GM13976 (cell line): ENCODE measurements at regions not wholly inside any gene's neighbourhood (a gene's known extent, or its start where the extent isn't known, plus 50 kb on each side); places are given as distances from the start of the nearest gene placed in this dataset.

Source experiments
- DNase-seq: peaks from one replicate; pipeline ENCODE4 v3.0.0; 2012; ENCODE audit warnings: low spot score
- in situ Hi-C: fragments of 300-500 bp; cut with MboI; formaldehyde crosslinking; loops from one replicate; pipeline ENCODE4 v1.12.0; 2022; ENCODE audit warnings: low sequenced_read_pairs, mixed read lengths, inconsistent platforms; ENCODE audit not compliant: unreplicated experiment
- TF ChIP-seq, protein P1 (sequence below): IDR thresholded peaks from 2 replicates; pipeline ENCODE4 v1.5.1; 2012; ENCODE audit warnings: borderline replicate concordance, mild to moderate bottlenecking; ENCODE audit not compliant: insufficient read depth; ENCODE audit errors: extremely low read depth, missing control alignments, control extremely low read depth

DNA sequence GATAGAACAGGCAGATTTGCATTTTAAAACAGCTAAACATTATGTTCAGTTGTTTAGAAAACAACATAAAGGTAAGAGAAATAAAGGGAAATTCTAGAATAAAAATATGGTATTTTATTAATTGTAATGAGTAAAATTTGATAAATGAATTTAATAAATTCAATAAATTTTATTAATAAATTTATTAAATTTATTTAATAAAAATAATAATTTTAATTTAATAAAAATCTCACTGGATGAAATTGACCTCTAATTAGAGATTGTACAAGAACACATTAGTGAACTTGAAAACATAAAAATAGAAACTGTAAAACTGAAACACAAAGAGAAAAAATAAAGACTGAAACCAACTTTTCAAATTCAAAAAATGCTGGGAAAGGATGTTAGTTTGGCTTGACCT, 605.7 kb upstream of the LRRC4C start:
- no peak for DNase-seq
- TF ChIP-seq, protein P1, sequence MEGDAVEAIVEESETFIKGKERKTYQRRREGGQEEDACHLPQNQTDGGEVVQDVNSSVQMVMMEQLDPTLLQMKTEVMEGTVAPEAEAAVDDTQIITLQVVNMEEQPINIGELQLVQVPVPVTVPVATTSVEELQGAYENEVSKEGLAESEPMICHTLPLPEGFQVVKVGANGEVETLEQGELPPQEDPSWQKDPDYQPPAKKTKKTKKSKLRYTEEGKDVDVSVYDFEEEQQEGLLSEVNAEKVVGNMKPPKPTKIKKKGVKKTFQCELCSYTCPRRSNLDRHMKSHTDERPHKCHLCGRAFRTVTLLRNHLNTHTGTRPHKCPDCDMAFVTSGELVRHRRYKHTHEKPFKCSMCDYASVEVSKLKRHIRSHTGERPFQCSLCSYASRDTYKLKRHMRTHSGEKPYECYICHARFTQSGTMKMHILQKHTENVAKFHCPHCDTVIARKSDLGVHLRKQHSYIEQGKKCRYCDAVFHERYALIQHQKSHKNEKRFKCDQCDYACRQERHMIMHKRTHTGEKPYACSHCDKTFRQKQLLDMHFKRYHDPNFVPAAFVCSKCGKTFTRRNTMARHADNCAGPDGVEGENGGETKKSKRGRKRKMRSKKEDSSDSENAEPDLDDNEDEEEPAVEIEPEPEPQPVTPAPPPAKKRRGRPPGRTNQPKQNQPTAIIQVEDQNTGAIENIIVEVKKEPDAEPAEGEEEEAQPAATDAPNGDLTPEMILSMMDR = no peak
- in situ Hi-C loops = no loop called here

- no peak for DNase-seq
- TF ChIP-seq, protein P1 = no peak
- in situ Hi-C loops = no loop called here
Measured at GRCh38 chr11:42066113-42066512, 606.7 kb upstream of the LRRC4C start.

DNA sequence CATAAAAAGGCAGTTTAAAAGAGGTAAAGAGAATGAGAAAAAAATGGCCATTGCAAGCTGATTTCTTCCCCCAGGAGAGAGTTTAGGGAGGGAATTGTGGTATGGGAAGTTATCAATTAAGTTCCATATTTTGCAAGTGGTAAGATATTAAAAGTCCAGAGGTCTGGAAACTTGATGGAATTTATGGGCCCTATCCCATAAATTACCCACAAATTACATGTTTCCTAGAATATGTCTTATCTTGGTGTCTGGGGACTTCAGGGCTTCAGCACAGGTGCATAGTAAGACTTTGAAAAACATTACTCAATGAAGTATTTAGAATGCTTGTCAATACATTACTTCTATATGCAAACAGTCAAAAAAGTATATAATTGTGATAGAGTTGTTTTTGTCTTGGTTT, 614.9 kb upstream of the LRRC4C start:
- in situ Hi-C loops = no loop called here
- TF ChIP-seq, protein P1 = no peak
- no peak for DNase-seq

DNA sequence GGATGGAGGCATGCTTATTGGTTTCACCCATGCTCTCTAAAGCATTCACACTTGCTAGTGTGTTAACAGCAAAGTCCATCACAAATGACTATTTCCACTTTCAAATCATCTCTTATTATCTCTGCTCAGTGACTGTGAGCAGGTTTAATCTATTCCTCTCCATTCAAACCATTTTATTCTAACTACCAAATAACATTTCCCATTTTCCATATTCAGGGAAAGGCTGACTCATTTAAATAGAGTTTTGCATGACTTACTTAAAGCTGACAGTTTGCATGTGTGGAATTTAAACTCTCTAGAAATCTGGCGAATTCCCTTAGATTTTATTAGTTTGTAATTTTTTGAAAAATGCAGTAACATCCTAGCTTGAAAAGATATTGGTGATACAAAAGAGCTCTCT, 615.7 kb upstream of the LRRC4C start:
- TF ChIP-seq, protein P1 = no peak
- in situ Hi-C loops = no loop called here
- DNase-seq = no peak

- in situ Hi-C loops = no loop called here
Measured at GRCh38 chr11:42077794-42078193, 618.3 kb upstream of the LRRC4C start.

DNA sequence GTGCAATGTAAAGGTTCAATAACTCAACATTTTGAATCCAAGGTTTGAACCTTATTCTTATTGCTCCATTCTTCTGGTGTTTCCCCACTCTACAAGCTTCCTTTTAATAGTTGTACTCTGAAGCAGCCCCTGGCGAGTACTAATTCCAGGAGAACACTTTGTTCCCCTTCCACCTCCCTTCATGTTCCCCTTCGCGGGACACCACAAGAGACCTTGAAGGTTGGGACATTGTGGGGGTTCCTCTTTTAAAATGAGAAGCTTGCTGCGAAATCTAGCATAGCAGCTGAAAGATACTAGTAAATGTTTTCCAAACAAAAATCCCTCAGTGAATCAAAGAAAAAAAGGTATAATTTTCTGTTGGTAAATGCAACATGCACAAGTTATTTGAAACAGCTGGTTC, 626.3 kb upstream of the LRRC4C start:
- in situ Hi-C loops = no loop called here

More at GRCh38 chr11:42077794-42078193, 618.3 kb upstream of the LRRC4C start:
- TF ChIP-seq, protein P1 = no peak
- no peak for DNase-seq

More for the DNA sequence above, 626.3 kb upstream of the LRRC4C start:
- TF ChIP-seq, protein P1 = no peak
- DNase-seq = no peak
